ENCODE measurements at regions not wholly inside any gene's neighbourhood (a gene's known extent, or its start where the extent isn't known, plus 50 kb on each side); places are given as distances from the start of the nearest gene placed in this dataset.

GRCh38 chr17:69716556-69716955 is 302.1 kb downstream of the MAP2K6 start:
- Mint-ChIP-seq H3K4me3 (no peak overlapping the region), H3K9me3 (peaks cover 8% of the 10 kb centered on the region), H3K27ac (no peak overlapping the region), H3K27me3 (ENCODE audit: low read depth) (peaks cover 2% of the 10 kb centered on the region), H3K4me1 (ENCODE audit: low read depth) (no peaks in the 10 kb centered on the region), H3K36me3 (ENCODE audit: low read depth) (peaks cover 2% of the 10 kb centered on the region)
- DNase-seq (ENCODE audit: low spot score): no peak

GRCh38 chr17:69717214-69717613 is 302.7 kb downstream of the MAP2K6 start:
- no peak for DNase-seq (ENCODE audit: low spot score)
- Mint-ChIP-seq H3K9me3 (peaks cover 8% of the 10 kb centered on the region), H3K27me3 (ENCODE audit: low read depth) (peaks cover 2% of the 10 kb centered on the region), H3K36me3 (ENCODE audit: low read depth) (peaks cover 2% of the 10 kb centered on the region), H3K4me1 (ENCODE audit: low read depth) (no peaks in the 10 kb centered on the region), H3K27ac (no peak overlapping the region), H3K4me3 (no peak overlapping the region)

GRCh38 chr17:69717819-69718218 is 303.3 kb downstream of the MAP2K6 start:
- Mint-ChIP-seq H3K36me3 (ENCODE audit: low read depth) (peaks cover 2% of the 10 kb centered on the region), H3K4me1 (ENCODE audit: low read depth) (no peaks in the 10 kb centered on the region), H3K27me3 (ENCODE audit: low read depth) (peaks cover 2% of the 10 kb centered on the region), H3K27ac (no peak overlapping the region), H3K9me3 (peaks cover 8% of the 10 kb centered on the region), H3K4me3 (no peak overlapping the region)
- DNase-seq (ENCODE audit: low spot score): no peak

GRCh38 chr17:69719474-69720048 is 305.1 kb downstream of the MAP2K6 start:
- DNase-seq (ENCODE audit: low spot score): no peak
- Mint-ChIP-seq H3K27ac (no peak overlapping the region), H3K4me1 (ENCODE audit: low read depth) (no peaks in the 10 kb centered on the region), H3K4me3 (no peak overlapping the region), H3K36me3 (ENCODE audit: low read depth) (peaks cover 2% of the 10 kb centered on the region), H3K9me3 (peaks cover 8% of the 10 kb centered on the region), H3K27me3 (ENCODE audit: low read depth) (peaks cover 2% of the 10 kb centered on the region)

- no peaks in the 10 kb centered on the region for H3K9me3 Mint-ChIP-seq
- peaks cover 8% of the 10 kb centered on the region for H3K27me3 Mint-ChIP-seq (ENCODE audit: low read depth)
- no peaks in the 10 kb centered on the region for H3K4me1 Mint-ChIP-seq (ENCODE audit: low read depth)
- H3K27ac Mint-ChIP-seq: no peak overlapping the region
- H3K4me3 Mint-ChIP-seq: no peak overlapping the region
- H3K36me3 Mint-ChIP-seq (ENCODE audit: low read depth): no peaks in the 10 kb centered on the region
- DNase-seq (ENCODE audit: low spot score): no peak
Observed at GRCh38 chr17:69722518-69722917, 308.0 kb downstream of the MAP2K6 start.

GRCh38 chr17:69723316-69723715 is 308.8 kb downstream of the MAP2K6 start:
- Mint-ChIP-seq H3K9me3 (no peaks in the 10 kb centered on the region), H3K27ac (no peak overlapping the region), H3K4me1 (ENCODE audit: low read depth) (no peaks in the 10 kb centered on the region), H3K27me3 (ENCODE audit: low read depth) (peaks cover 8% of the 10 kb centered on the region), H3K36me3 (ENCODE audit: low read depth) (no peaks in the 10 kb centered on the region), H3K4me3 (no peak overlapping the region)
- no peak for DNase-seq (ENCODE audit: low spot score)

- H3K27me3 Mint-ChIP-seq (ENCODE audit: low read depth): peaks cover 8% of the 10 kb centered on the region
- H3K27ac Mint-ChIP-seq: no peak overlapping the region
- no peak overlapping the region for H3K4me3 Mint-ChIP-seq
- DNase-seq (ENCODE audit: low spot score): no peak
- no peaks in the 10 kb centered on the region for H3K36me3 Mint-ChIP-seq (ENCODE audit: low read depth)
- no peaks in the 10 kb centered on the region for H3K9me3 Mint-ChIP-seq
- H3K4me1 Mint-ChIP-seq (ENCODE audit: low read depth): no peaks in the 10 kb centered on the region
Observed at GRCh38 chr17:69723741-69724140, 309.2 kb downstream of the MAP2K6 start.

GRCh38 chr17:69724238-69724637 is 309.7 kb downstream of the MAP2K6 start:
- no peak for DNase-seq (ENCODE audit: low spot score)
- Mint-ChIP-seq H3K9me3 (no peaks in the 10 kb centered on the region), H3K4me1 (ENCODE audit: low read depth) (no peaks in the 10 kb centered on the region), H3K27ac (no peak overlapping the region), H3K27me3 (ENCODE audit: low read depth) (peaks cover 9% of the 10 kb centered on the region), H3K36me3 (ENCODE audit: low read depth) (no peaks in the 10 kb centered on the region), H3K4me3 (no peak overlapping the region)

GRCh38 chr17:69725146-69725545 is 310.6 kb downstream of the MAP2K6 start:
- H3K27me3 Mint-ChIP-seq (ENCODE audit: low read depth): peaks cover 9% of the 10 kb centered on the region
- no peak overlapping the region for H3K4me3 Mint-ChIP-seq
- H3K9me3 Mint-ChIP-seq: no peaks in the 10 kb centered on the region
- no peaks in the 10 kb centered on the region for H3K36me3 Mint-ChIP-seq (ENCODE audit: low read depth)
- no peak overlapping the region for H3K27ac Mint-ChIP-seq
- peaks cover 2% of the 10 kb centered on the region for H3K4me1 Mint-ChIP-seq (ENCODE audit: low read depth)
- DNase-seq (ENCODE audit: low spot score): no peak

- no peak for DNase-seq (ENCODE audit: low spot score)
- Mint-ChIP-seq H3K27me3 (ENCODE audit: low read depth) (peaks cover 13% of the 10 kb centered on the region), H3K4me3 (no peak overlapping the region), H3K27ac (no peak overlapping the region), H3K4me1 (ENCODE audit: low read depth) (peaks cover 10% of the 10 kb centered on the region), H3K36me3 (ENCODE audit: low read depth) (no peaks in the 10 kb centered on the region), H3K9me3 (peaks cover 4% of the 10 kb centered on the region)
Observed at GRCh38 chr17:69728816-69729215, 314.3 kb downstream of the MAP2K6 start.

- DNase-seq (ENCODE audit: low spot score): peak; percentile 6
- H3K9me3 Mint-ChIP-seq: peaks cover 4% of the 10 kb centered on the region
- no peak overlapping the region for H3K4me3 Mint-ChIP-seq
Observed at GRCh38 chr17:69729944-69730343, 315.4 kb downstream of the MAP2K6 start.

GRCh38 chr17:69732272-69732918 is 317.9 kb downstream of the MAP2K6 start:
- Mint-ChIP-seq H3K27ac (no peak overlapping the region), H3K9me3 (peaks cover 21% of the 10 kb centered on the region), H3K36me3 (ENCODE audit: low read depth) (peaks cover 10% of the 10 kb centered on the region), H3K4me1 (ENCODE audit: low read depth) (peaks cover 25% of the 10 kb centered on the region), H3K4me3 (no peak overlapping the region), H3K27me3 (ENCODE audit: low read depth) (peaks cover 9% of the 10 kb centered on the region)
- DNase-seq (ENCODE audit: low spot score): no peak

More at GRCh38 chr17:69729944-69730343, 315.4 kb downstream of the MAP2K6 start:
- peaks cover 13% of the 10 kb centered on the region for H3K27me3 Mint-ChIP-seq (ENCODE audit: low read depth)
- no peaks in the 10 kb centered on the region for H3K36me3 Mint-ChIP-seq (ENCODE audit: low read depth)
- peaks cover 16% of the 10 kb centered on the region for H3K4me1 Mint-ChIP-seq (ENCODE audit: low read depth)
- H3K27ac Mint-ChIP-seq: no peak overlapping the region

- Mint-ChIP-seq H3K27me3 (ENCODE audit: low read depth) (peaks cover 8% of the 10 kb centered on the region), H3K4me3 (no peak overlapping the region)
- no peak for DNase-seq (ENCODE audit: low spot score)
Observed at GRCh38 chr17:69733171-69734012, 318.9 kb downstream of the MAP2K6 start.

GRCh38 chr17:69734656-69735055 is 320.2 kb downstream of the MAP2K6 start:
- H3K27me3 Mint-ChIP-seq (ENCODE audit: low read depth): peaks cover 6% of the 10 kb centered on the region
- peaks cover 44% of the 10 kb centered on the region for H3K4me1 Mint-ChIP-seq (ENCODE audit: low read depth)
- no peak overlapping the region for H3K4me3 Mint-ChIP-seq
- no peak overlapping the region for H3K27ac Mint-ChIP-seq
- H3K9me3 Mint-ChIP-seq: peaks cover 39% of the 10 kb centered on the region
- DNase-seq (ENCODE audit: low spot score): no peak
- peaks cover 22% of the 10 kb centered on the region for H3K36me3 Mint-ChIP-seq (ENCODE audit: low read depth)

More at GRCh38 chr17:69733171-69734012, 318.9 kb downstream of the MAP2K6 start:
- peaks cover 17% of the 10 kb centered on the region for H3K36me3 Mint-ChIP-seq (ENCODE audit: low read depth)
- H3K9me3 Mint-ChIP-seq: peaks cover 30% of the 10 kb centered on the region
- H3K4me1 Mint-ChIP-seq (ENCODE audit: low read depth): peaks cover 33% of the 10 kb centered on the region
- no peak overlapping the region for H3K27ac Mint-ChIP-seq
